Right lobe of liver (tissue), 4 donors: ENCODE measurements at regions not wholly inside any gene's neighbourhood (a gene's known extent, or its start where the extent isn't known, plus 50 kb on each side); places are given as distances from the start of the nearest gene placed in this dataset.

ENCODE experiments used
- POLR2A ChIP-seq: fragments of 450-650 bp; IDR thresholded peaks from one replicate; pipeline ENCODE4 v1.6.1; 2017; ENCODE audit warnings: antibody characterized with exemption, mild to moderate bottlenecking
- TF ChIP-seq, protein P1 (sequence below), 4 donors: fragments of 200-600 bp in 3 of 4; fragments of 450-650 bp in 1 of 4; IDR thresholded peaks; one replicate each; pipeline versions ENCODE4 v1.5.1 to v1.8.0; 2016 to 2022; ENCODE audit warnings: antibody characterized with exemption in 4 of 4, mild to moderate bottlenecking in 2 of 4
- donor health status: DM: no; HTN: no; CAD: no.
- donor health status: DM: no; HTN: no; CAD: no.
- donor health status: DM: no; HTN: yes; CAD: no.

DNA sequence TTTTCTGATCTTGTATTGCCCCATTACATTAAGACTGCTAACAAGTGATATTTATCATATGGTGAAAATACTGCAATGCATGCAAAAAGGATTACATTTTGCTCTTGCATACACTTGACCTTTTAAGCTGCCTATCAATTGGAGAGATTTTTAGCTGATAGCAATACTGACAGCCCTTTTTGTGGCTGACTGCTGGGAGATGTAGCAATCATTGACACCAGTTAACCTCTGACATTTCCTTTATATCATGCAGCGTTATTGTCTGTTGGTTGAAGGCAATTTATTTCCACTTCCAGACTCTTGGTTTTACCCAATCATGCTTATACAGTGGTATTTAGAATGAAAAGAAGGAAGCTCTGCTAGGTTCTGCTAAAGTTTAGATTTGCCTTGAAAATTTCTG, 364.0 kb downstream of the LMO7 start:
- no peak for TF ChIP-seq POLR2A
- TF ChIP-seq, protein P1, sequence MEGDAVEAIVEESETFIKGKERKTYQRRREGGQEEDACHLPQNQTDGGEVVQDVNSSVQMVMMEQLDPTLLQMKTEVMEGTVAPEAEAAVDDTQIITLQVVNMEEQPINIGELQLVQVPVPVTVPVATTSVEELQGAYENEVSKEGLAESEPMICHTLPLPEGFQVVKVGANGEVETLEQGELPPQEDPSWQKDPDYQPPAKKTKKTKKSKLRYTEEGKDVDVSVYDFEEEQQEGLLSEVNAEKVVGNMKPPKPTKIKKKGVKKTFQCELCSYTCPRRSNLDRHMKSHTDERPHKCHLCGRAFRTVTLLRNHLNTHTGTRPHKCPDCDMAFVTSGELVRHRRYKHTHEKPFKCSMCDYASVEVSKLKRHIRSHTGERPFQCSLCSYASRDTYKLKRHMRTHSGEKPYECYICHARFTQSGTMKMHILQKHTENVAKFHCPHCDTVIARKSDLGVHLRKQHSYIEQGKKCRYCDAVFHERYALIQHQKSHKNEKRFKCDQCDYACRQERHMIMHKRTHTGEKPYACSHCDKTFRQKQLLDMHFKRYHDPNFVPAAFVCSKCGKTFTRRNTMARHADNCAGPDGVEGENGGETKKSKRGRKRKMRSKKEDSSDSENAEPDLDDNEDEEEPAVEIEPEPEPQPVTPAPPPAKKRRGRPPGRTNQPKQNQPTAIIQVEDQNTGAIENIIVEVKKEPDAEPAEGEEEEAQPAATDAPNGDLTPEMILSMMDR (IDR thresholded peaks at IDR 0.05), result no peak
